Left lobe of liver (tissue), 2 donors: ENCODE measurements at regions not wholly inside any gene's neighbourhood (a gene's known extent, or its start where the extent isn't known, plus 50 kb on each side); places are given as distances from the start of the nearest gene placed in this dataset.

Experiments
- ATAC-seq: fragments of 200-7000 bp; cut with Tn5 transposase; one replicate; pipeline ENCODE4 v1.9.1; 2020; ENCODE audit warnings: mild to moderate bottlenecking, moderate library complexity
- DNase-seq: peaks from one replicate; pipeline ENCODE4 v3.0.0-alpha.2; 2020; ENCODE audit warnings: low spot score
- donor health status: DM: no; HTN: no; CAD: no; lungs with moderate emphysema.
- donor health status: DM: no; HTN: yes; CAD: no.

GRCh38 chr5:6198531-6198930 is 179.8 kb downstream of the MED10 start:
- no peak for ATAC-seq
- no peak for DNase-seq

- DNase-seq (no peak), ATAC-seq (no peak)
These were observed 180.9 kb downstream of the MED10 start for GRCh38 chr5:6197427-6197826.

GRCh38 chr5:6195711-6196358 is 182.5 kb downstream of the MED10 start:
- no peak for ATAC-seq
- no peak for DNase-seq

- ATAC-seq (no peak), DNase-seq (no peak)
These were observed 183.3 kb downstream of the MED10 start for GRCh38 chr5:6194906-6195612.

GRCh38 chr5:6194261-6194875 is 184.0 kb downstream of the MED10 start:
- ATAC-seq, result no peak
- no peak for DNase-seq

- ATAC-seq (no peak), DNase-seq (no peak)
These were observed 185.0 kb downstream of the MED10 start for GRCh38 chr5:6193310-6193709.

- ATAC-seq (no peak), DNase-seq (no peak)
These were observed 187.5 kb downstream of the MED10 start for GRCh38 chr5:6190838-6191237.

- ATAC-seq (no peak), DNase-seq (no peak)
These were observed 189.4 kb downstream of the MED10 start for GRCh38 chr5:6188976-6189375.

GRCh38 chr5:6188344-6188743 is 190.0 kb downstream of the MED10 start:
- ATAC-seq, result no peak
- no peak for DNase-seq

GRCh38 chr5:6187501-6187900 is 190.8 kb downstream of the MED10 start:
- no peak for ATAC-seq
- no peak for DNase-seq

GRCh38 chr5:6185574-6185973 is 192.8 kb downstream of the MED10 start:
- ATAC-seq, result no peak

GRCh38 chr5:6184481-6184880 is 193.9 kb downstream of the MED10 start:
- DNase-seq, result no peak
- ATAC-seq, result no peak

More at GRCh38 chr5:6185574-6185973, 192.8 kb downstream of the MED10 start:
- DNase-seq, result no peak

GRCh38 chr5:6183391-6184390 is 194.7 kb downstream of the MED10 start:
- ATAC-seq (no peak), DNase-seq (no peak)

GRCh38 chr5:6182271-6182815 is 196.0 kb downstream of the MED10 start:
- DNase-seq, result no peak
- ATAC-seq, result no peak

- DNase-seq, result no peak
- no peak for ATAC-seq
These were observed 196.5 kb downstream of the MED10 start for GRCh38 chr5:6181871-6182270.

- no peak for ATAC-seq
- DNase-seq, result no peak
These were observed 197.1 kb downstream of the MED10 start for GRCh38 chr5:6181147-6181729.

- ATAC-seq, result no peak
- no peak for DNase-seq
These were observed 198.0 kb downstream of the MED10 start for GRCh38 chr5:6180231-6180872.

- ATAC-seq (no peak), DNase-seq (no peak)
These were observed 199.4 kb downstream of the MED10 start for GRCh38 chr5:6178846-6179532.

- no peak for ATAC-seq
- no peak for DNase-seq
These were observed 200.4 kb downstream of the MED10 start for GRCh38 chr5:6177926-6178325.
